ENCODE measurements at regions not wholly inside any gene's neighbourhood (a gene's known extent, or its start where the extent isn't known, plus 50 kb on each side); places are given as distances from the start of the nearest gene placed in this dataset.

- DNase-seq: no peak
- Histone ChIP-seq H3K36me3 (no peaks in the 10 kb centered on the region), H3K27me3 (no peaks in the 10 kb centered on the region), H3K4me1 (no peaks in the 10 kb centered on the region), H3K27ac (no peak overlapping the region), H3K9me3 (no peaks in the 10 kb centered on the region), H3K4me3 (no peak overlapping the region)
- no peak for TF ChIP-seq CTCF (IDR thresholded peaks at IDR 0.05)
- intact Hi-C loops (cut with DNase I; ENCODE audit: low total_unique reads): no loop called here
Measured at GRCh38 chr2:150644298-150645067, 157.0 kb upstream of the RND3 start.

GRCh38 chr2:150643114-150643725 is 155.8 kb upstream of the RND3 start:
- H3K36me3 ChIP-seq: no peaks in the 10 kb centered on the region
- intact Hi-C loops (cut with DNase I; ENCODE audit: low total_unique reads): no loop called here

GRCh38 chr2:150640039-150640438 is 152.6 kb upstream of the RND3 start:
- intact Hi-C loops (cut with DNase I; ENCODE audit: low total_unique reads): no loop called here
- no peak for TF ChIP-seq POLR2A (IDR thresholded peaks at IDR 0.05)
- no peak for TF ChIP-seq CTCF (IDR thresholded peaks at IDR 0.05)
- Histone ChIP-seq H3K36me3 (no peaks in the 10 kb centered on the region), H3K27me3 (no peaks in the 10 kb centered on the region), H3K4me1 (no peaks in the 10 kb centered on the region), H3K27ac (peak overlapping the region; percentile 34), H3K9me3 (no peaks in the 10 kb centered on the region), H3K4me3 (no peak overlapping the region)
- no peak for DNase-seq

More at GRCh38 chr2:150643114-150643725, 155.8 kb upstream of the RND3 start:
- DNase-seq: no peak
- no peaks in the 10 kb centered on the region for H3K9me3 ChIP-seq
- H3K4me3 ChIP-seq: no peak overlapping the region
- no peak overlapping the region for H3K27ac ChIP-seq
- no peaks in the 10 kb centered on the region for H3K27me3 ChIP-seq
- no peaks in the 10 kb centered on the region for H3K4me1 ChIP-seq
- no peak for TF ChIP-seq POLR2A (IDR thresholded peaks at IDR 0.05)
- TF ChIP-seq CTCF (IDR thresholded peaks at IDR 0.05): no peak

- H3K4me3 ChIP-seq: no peak overlapping the region
- intact Hi-C loops (cut with DNase I; ENCODE audit: low total_unique reads): no loop called here
Measured at GRCh38 chr2:150639383-150639782, 151.9 kb upstream of the RND3 start.

More at GRCh38 chr2:150639383-150639782, 151.9 kb upstream of the RND3 start:
- TF ChIP-seq CTCF (IDR thresholded peaks at IDR 0.05) (no peak), POLR2A (IDR thresholded peaks at IDR 0.05) (no peak)
- Histone ChIP-seq H3K36me3 (no peaks in the 10 kb centered on the region), H3K9me3 (no peaks in the 10 kb centered on the region), H3K27me3 (no peaks in the 10 kb centered on the region), H3K4me1 (no peaks in the 10 kb centered on the region), H3K27ac (peak overlapping the region; percentile 34)
- DNase-seq: no peak
